K562 (cell line): ENCODE measurements at regions not wholly inside any gene's neighbourhood (a gene's known extent, or its start where the extent isn't known, plus 50 kb on each side); places are given as distances from the start of the nearest gene placed in this dataset.

Experiments used
- ATAC-seq: fragments of 200-7000 bp; cut with Tn5 transposase; 3 replicates; pipeline ENCODE4 v1.9.1; 2020; ENCODE audit warnings: moderate library complexity
- BruUV-seq: library from RNA; stranded (reverse); fragments of 400-500 nt; replicated peaks from 2 replicates; lab custom pipeline; 2021; lab: Mats Ljungman, UMichigan
- CTCF ChIA-PET: fragments of 300-600 bp; formaldehyde crosslinking; extraction: SDS; loops from one replicate; lab custom pipeline; 2021; ENCODE audit warnings: low intra/inter-chr PET ratio; lab: Yijun Ruan, JAX
- POLR2A ChIA-PET: fragments of 300-600, 350-650 bp; sonication (Branson Sonifier 250); formaldehyde crosslinking; extraction: SDS; loops from one replicate; lab custom pipeline; 2021; ENCODE audit warnings: antibody characterized with exemption, inconsistent platforms; lab: Yijun Ruan, JAX
- DNase-seq, 4 experiments: peaks; one replicate each; pipeline versions ENCODE4 v3.0.0 to v3.0.0-alpha.2; 2011 to 2018; ENCODE audit warnings: low spot score in 3 of 4, mixed read lengths in 3 of 4; ENCODE audit errors: extremely low read depth in 1 of 4
- FAIRE-seq: peaks from 2 replicates; lab custom pipeline; 2011; peaks lifted over from hg19 to GRCh38; lab: Jason Lieb, UNC
- H2AFZ ChIP-seq: 2 replicates; pipeline ENCODE4 v1.6.0; 2011; ENCODE audit warnings: low read depth, low read length, control low read depth, inconsistent platforms
- H3K27ac ChIP-seq: fragments of 200-600 bp; 3 replicates; pipeline ENCODE4 v1.8.0; 2011; ENCODE audit warnings: low read depth, mild to moderate bottlenecking, control low read depth, inconsistent platforms, low read length, moderate library complexity, mixed read lengths; ENCODE audit errors: extremely low read depth
- H3K27me3 ChIP-seq, 2 experiments: fragments of 300-600 bp in 1 of 2; 2 replicates in 1 of 2; 3 replicates in 1 of 2; pipeline versions ENCODE4 v1.6.0 to v1.8.0; 2011; ENCODE audit warnings: inconsistent platforms in 2 of 2, low read length in 2 of 2, mild to moderate bottlenecking in 1 of 2, mixed read lengths in 1 of 2, moderate library complexity in 1 of 2; ENCODE audit not compliant: control insufficient read depth in 2 of 2, insufficient read depth in 2 of 2
- H3K36me3 ChIP-seq: fragments of 300-600 bp; 3 replicates; pipeline ENCODE4 v1.8.0; 2011; ENCODE audit warnings: mild to moderate bottlenecking, low read length, inconsistent platforms; ENCODE audit not compliant: control insufficient read depth, insufficient read depth
- H3K4me1 ChIP-seq, 2 experiments: fragments of 200-600 bp in 1 of 2; replicated peaks in 1 of 2; 2 replicates in 1 of 2; 3 replicates in 1 of 2; pipeline versions ENCODE4 v1.5.1 to v1.8.0; 2011; ENCODE audit warnings: inconsistent platforms in 2 of 2, low read length in 2 of 2, mild to moderate bottlenecking in 1 of 2, mixed read lengths in 1 of 2, moderate library complexity in 1 of 2; ENCODE audit not compliant: control insufficient read depth in 2 of 2, insufficient read depth in 2 of 2
- H3K4me2 ChIP-seq: 2 replicates; pipeline ENCODE4 v1.6.1; 2011; ENCODE audit warnings: low read length, control low read depth, inconsistent platforms, mixed read lengths; ENCODE audit not compliant: insufficient read depth
- H3K4me3 ChIP-seq: fragments of 200-600 bp; sonication (generic), shearing (Covaris generic); 2 replicates; pipeline ENCODE4 v1.5.1; 2016; ENCODE audit warnings: control low read depth, inconsistent platforms
- H3K79me2 ChIP-seq: fragments of 200-600 bp; 3 replicates; pipeline ENCODE4 v1.8.0; 2011; ENCODE audit warnings: low read length, inconsistent platforms; ENCODE audit not compliant: control insufficient read depth, insufficient read depth
- H3K9ac ChIP-seq, 2 experiments: 2 replicates each; pipeline versions ENCODE4 v1.6.0 to v1.6.1; 2011; ENCODE audit warnings: low read depth in 2 of 2, low read length in 2 of 2, control low read depth in 1 of 2, inconsistent platforms in 1 of 2, mild to moderate bottlenecking in 1 of 2, mixed read lengths in 1 of 2; ENCODE audit not compliant: insufficient read depth in 1 of 2
- H3K9me1 ChIP-seq: one replicate; pipeline ENCODE4 v1.6.0; 2011; ENCODE audit warnings: inconsistent platforms, mild to moderate bottlenecking, low read length, moderate library complexity; ENCODE audit not compliant: control insufficient read depth, insufficient read depth
- H3K9me3 ChIP-seq: replicated peaks from 2 replicates; pipeline ENCODE4 v1.5.1; 2011; ENCODE audit warnings: low read depth, low read length, inconsistent platforms; ENCODE audit not compliant: control insufficient read depth, insufficient read depth
- H4K20me1 ChIP-seq: replicated peaks from 2 replicates; pipeline ENCODE4 v1.6.1; 2011; ENCODE audit warnings: low read length, inconsistent platforms, mixed read lengths; ENCODE audit not compliant: control insufficient read depth, insufficient read depth
- ATF1 ChIP-seq, 2 experiments: fragments of 450-650 bp in 1 of 2; IDR thresholded peaks; 2 replicates each; pipeline ENCODE4 v1.6.1; 2016; ENCODE audit warnings: missing compliant biosample characterization in 1 of 2, missing genetic modification characterization in 1 of 2
- ZNF263 ChIP-seq: sonication (generic); formaldehyde crosslinking; IDR thresholded peaks from 2 replicates; pipeline ENCODE4 v1.8.0; 2022; ENCODE audit warnings: mild to moderate bottlenecking, missing genetic modification reagents, borderline replicate concordance
- WGBS: fragments of 100-300 bp; shearing (Covaris generic); methylation state at CpG from one replicate; pipeline ENCODE4 v1.1.6; 2016; ENCODE audit warnings: low coverage, mixed read lengths; ENCODE audit not compliant: insufficient coverage; ENCODE audit errors: missing lambda C conversion rate; 5-methylcytosine and 5-hydroxymethylcytosine counted together
- in situ Hi-C: fragments of 300-500 bp; cut with MboI; formaldehyde crosslinking; loops from 4 replicates; pipeline ENCODE4 v1.15.0; 2018; ENCODE audit warnings: inconsistent platforms, mixed read lengths
- intact Hi-C: fragments of 100-400 bp; cut with micrococcal nuclease; formaldehyde crosslinking; loops from 2 replicates; pipeline ENCODE4 v1.14.2; 2022
- TF ChIP-seq, protein P1 (sequence below), 2 experiments: IDR thresholded peaks in 1 of 2; conservative IDR thresholded peaks in 1 of 2; 2 replicates each; pipeline ENCODE4 v1.6.1; 2016; ENCODE audit warnings: low read depth in 2 of 2, mild to moderate bottlenecking in 1 of 2, missing compliant biosample characterization in 1 of 2, missing genetic modification characterization in 1 of 2, moderate library complexity in 1 of 2
- TF ChIP-seq, protein P2 (sequence below): fragments of 450-650 bp; IDR thresholded peaks from 2 replicates; pipeline ENCODE4 v1.6.1; 2016
- TF ChIP-seq, protein P3 (sequence below): conservative IDR thresholded peaks from 2 replicates; pipeline ENCODE4 v1.6.1; 2011; ENCODE audit warnings: low read depth, mild to moderate bottlenecking, low read length; ENCODE audit not compliant: control insufficient read depth

DNA sequence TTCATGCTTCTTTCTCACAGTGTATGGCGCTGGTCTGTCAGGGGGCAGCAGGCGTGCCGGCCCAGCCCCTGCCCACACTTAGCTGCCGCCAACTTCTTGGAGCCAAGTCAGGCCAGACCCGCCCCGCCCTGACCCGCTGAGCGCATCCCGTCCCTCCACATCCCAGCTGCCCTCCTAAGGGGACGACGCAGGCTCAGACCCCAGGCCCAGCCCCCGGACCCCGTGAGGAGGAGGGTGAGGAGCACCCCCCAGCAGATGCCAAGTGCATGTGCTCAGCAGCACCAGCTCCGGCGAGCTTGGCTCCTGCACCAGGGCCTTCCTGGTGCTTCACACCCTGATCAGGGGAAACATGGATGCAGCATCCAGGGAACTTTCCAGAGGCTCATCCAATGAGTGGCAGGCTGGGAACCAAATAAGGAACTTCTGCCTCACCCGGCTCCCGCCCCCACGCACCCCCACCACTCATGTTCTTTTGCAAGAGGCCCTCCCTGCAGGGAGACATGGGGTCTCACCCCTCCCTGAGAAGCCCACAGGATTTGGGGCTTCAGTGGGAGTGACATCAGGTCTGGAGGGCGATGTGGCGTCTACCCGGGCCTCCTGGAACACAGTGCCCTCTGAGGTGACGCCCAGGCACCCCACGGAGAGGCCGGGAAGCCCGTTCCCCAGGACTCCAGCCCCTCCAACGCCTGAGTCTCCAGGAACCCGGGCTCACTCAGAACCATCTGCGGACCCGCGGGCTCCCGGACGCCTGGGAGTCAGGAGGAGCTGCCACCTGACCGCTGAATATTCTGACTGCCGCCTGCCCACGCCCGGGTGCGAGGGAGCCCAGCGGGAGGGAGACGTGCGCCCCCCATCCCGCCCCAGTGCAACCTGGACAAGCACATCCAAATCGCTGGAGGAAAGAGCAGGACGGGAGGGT lies 70.0 kb upstream of the GALNT9 start:
- no peak for ATAC-seq
- Histone ChIP-seq H3K79me2 (no peaks in the 10 kb centered on the region), H3K4me1 (peaks cover 4 to 45% of the 10 kb centered on the region in 2 experiments; a peak in 4 of 5 replicates)
- TF ChIP-seq, protein P1, sequence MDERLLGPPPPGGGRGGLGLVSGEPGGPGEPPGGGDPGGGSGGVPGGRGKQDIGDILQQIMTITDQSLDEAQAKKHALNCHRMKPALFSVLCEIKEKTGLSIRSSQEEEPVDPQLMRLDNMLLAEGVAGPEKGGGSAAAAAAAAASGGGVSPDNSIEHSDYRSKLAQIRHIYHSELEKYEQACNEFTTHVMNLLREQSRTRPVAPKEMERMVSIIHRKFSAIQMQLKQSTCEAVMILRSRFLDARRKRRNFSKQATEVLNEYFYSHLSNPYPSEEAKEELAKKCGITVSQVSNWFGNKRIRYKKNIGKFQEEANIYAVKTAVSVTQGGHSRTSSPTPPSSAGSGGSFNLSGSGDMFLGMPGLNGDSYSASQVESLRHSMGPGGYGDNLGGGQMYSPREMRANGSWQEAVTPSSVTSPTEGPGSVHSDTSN (CRISPR knock-in tag; IDR thresholded peaks at IDR 0.05; ENCODE audit: low read depth), result no peak
- TF ChIP-seq, protein P1 (tag; conservative IDR thresholded peaks at IDR 0.05; ENCODE audit: low read depth), result peak; percentile 47
- TF ChIP-seq, protein P2, sequence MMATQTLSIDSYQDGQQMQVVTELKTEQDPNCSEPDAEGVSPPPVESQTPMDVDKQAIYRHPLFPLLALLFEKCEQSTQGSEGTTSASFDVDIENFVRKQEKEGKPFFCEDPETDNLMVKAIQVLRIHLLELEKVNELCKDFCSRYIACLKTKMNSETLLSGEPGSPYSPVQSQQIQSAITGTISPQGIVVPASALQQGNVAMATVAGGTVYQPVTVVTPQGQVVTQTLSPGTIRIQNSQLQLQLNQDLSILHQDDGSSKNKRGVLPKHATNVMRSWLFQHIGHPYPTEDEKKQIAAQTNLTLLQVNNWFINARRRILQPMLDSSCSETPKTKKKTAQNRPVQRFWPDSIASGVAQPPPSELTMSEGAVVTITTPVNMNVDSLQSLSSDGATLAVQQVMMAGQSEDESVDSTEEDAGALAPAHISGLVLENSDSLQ, result peak; percentile 62; the same call in 1 of the 2 replicates
- TF ChIP-seq, protein P3, sequence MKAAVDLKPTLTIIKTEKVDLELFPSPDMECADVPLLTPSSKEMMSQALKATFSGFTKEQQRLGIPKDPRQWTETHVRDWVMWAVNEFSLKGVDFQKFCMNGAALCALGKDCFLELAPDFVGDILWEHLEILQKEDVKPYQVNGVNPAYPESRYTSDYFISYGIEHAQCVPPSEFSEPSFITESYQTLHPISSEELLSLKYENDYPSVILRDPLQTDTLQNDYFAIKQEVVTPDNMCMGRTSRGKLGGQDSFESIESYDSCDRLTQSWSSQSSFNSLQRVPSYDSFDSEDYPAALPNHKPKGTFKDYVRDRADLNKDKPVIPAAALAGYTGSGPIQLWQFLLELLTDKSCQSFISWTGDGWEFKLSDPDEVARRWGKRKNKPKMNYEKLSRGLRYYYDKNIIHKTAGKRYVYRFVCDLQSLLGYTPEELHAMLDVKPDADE, result no peak
- no peak for TF ChIP-seq ATF1 (CRISPR knock-in tag; IDR thresholded peaks at IDR 0.05)
- TF ChIP-seq ATF1 (tag; IDR thresholded peaks at IDR 0.05), result no peak
- TF ChIP-seq ZNF263 (CRISPR knock-in tag), result peak; percentile 65; the same call in 1 of the 2 replicates
- TF ChIP-seq, all 486 proteins: peak for 3
- H3K27me3 ChIP-seq, result peaks cover 17 to 78% of the 10 kb centered on the region in 2 experiments; a peak in 3 of 5 replicates
- DNase-seq, result no peak
- CTCF ChIA-PET, result interaction anchor here (0.6 kb wide), 1 partner anchor 270 kb away, joined by 3 read pairs; no protein-coding TSS in a partner anchor
- WGBS, result 5% methylated on average over 31 of the region's 43 CpGs
- BruUV-seq, result no TSS peak
- no peaks in the 10 kb centered on the region for H3K9me1 ChIP-seq
- peaks cover 6% of the 10 kb centered on the region for H3K9me3 ChIP-seq
- no peaks in the 10 kb centered on the region for H3K36me3 ChIP-seq
- no peak overlapping the region for H3K4me3 ChIP-seq
- H2AFZ ChIP-seq, result no peak overlapping the region
- no peak overlapping the region for H3K4me2 ChIP-seq
- in situ Hi-C loops (no loop called here), intact Hi-C loops (no loop called here)
- H3K27ac ChIP-seq, result no peak overlapping the region
- peaks cover 6% of the 10 kb centered on the region; the same call in 1 of the 2 replicates for H4K20me1 ChIP-seq
- no peak for FAIRE-seq
- H3K9ac ChIP-seq, result no peak overlapping the region
- POLR2A ChIA-PET, result interaction anchor here (0.7 kb wide), 1 partner anchor 256 kb away, joined by 3 read pairs; no protein-coding TSS in a partner anchor
